Body of pancreas (tissue), 4 donors: ENCODE measurements at regions not wholly inside any gene's neighbourhood (a gene's known extent, or its start where the extent isn't known, plus 50 kb on each side); places are given as distances from the start of the nearest gene placed in this dataset.

Experiments used
- ATAC-seq: fragments of 150-250 bp; one replicate; pipeline ENCODE4 v1.9.1; 2016
- DNase-seq, 4 donors: peaks; one replicate each; pipeline ENCODE4 v3.0.0-alpha.2; 2019
- H3K27ac ChIP-seq, 4 donors: fragments of 200-600 bp; sonication (generic); 1 replicate in 3 of 4; 2 replicates in 1 of 4; pipeline versions ENCODE4 v1.5.1 to v1.6.1; 2016 to 2019; ENCODE audit warnings: mild to moderate bottlenecking in 1 of 4, mixed read lengths in 1 of 4, moderate library complexity in 1 of 4
- H3K27me3 ChIP-seq, 2 donors: fragments of 200-600 bp; sonication (generic); one replicate each; pipeline ENCODE4 v1.6.0; 2016; ENCODE audit warnings: mild to moderate bottlenecking in 1 of 2
- H3K36me3 ChIP-seq, 2 donors: fragments of 200-600 bp; sonication (generic); replicated peaks in 1 of 2; 2 replicates each; pipeline ENCODE4 v1.5.1; 2016; ENCODE audit warnings: low read depth in 2 of 2; ENCODE audit not compliant: insufficient read depth in 1 of 2
- H3K4me1 ChIP-seq: fragments of 200-600 bp; sonication (generic); one replicate; pipeline ENCODE4 v1.6.0; 2016
- H3K4me3 ChIP-seq, 2 donors: fragments of 200-600 bp; sonication (generic); 1 replicate in 1 of 2; 2 replicates in 1 of 2; pipeline ENCODE4 v1.5.1; 2016 to 2019
- H3K9me3 ChIP-seq, 3 donors: fragments of 200-600 bp; sonication (generic); 1 replicate in 2 of 3; 2 replicates in 1 of 3; pipeline ENCODE4 v1.5.1; 2016
- CTCF ChIP-seq, 7 experiments: fragments of 450-650 bp in 4 of 7; fragments of 200-600 bp in 3 of 7; sonication (generic) in 3 of 7; IDR thresholded peaks; one replicate each; pipeline ENCODE4 v1.5.1; 2016 to 2019; ENCODE audit warnings: antibody characterized with exemption in 7 of 7
- POLR2A ChIP-seq, 3 donors: fragments of 450-650 bp; IDR thresholded peaks; one replicate each; pipeline ENCODE4 v1.6.1; 2016; ENCODE audit warnings: antibody characterized with exemption in 3 of 3, mild to moderate bottlenecking in 2 of 3
- WGBS, 2 donors: methylation state at CpG; one replicate each; pipeline ENCODE4 v1.1.5; 2017; 5-methylcytosine and 5-hydroxymethylcytosine counted together
- intact Hi-C: fragments of 100-400 bp; cut with DNase I; formaldehyde crosslinking; loops from one replicate; pipeline ENCODE4 v1.15.1; 2023

GRCh38 chr12:9351136-9351535 lies 142.9 kb upstream of the PZP start:
- intact Hi-C loops: no loop called here
- Histone ChIP-seq H3K9me3 (peaks cover 0 to 13% (median 0%) of the 10 kb centered on the region in 3 donors), H3K27ac (no peak overlapping the region), H3K4me3 (no peak overlapping the region), H3K36me3 (no peaks in the 10 kb centered on the region), H3K4me1 (no peaks in the 10 kb centered on the region), H3K27me3 (no peaks in the 10 kb centered on the region)
- TF ChIP-seq POLR2A (IDR thresholded peaks at IDR 0.05): no peak
- no peak for TF ChIP-seq CTCF (IDR thresholded peaks at IDR 0.05)
- ATAC-seq (no peak), DNase-seq (no peak)
- WGBS, 2 donors: 67 to 71% methylated on average over 2 of the region's 2 CpGs

GRCh38 chr12:9349888-9350885 lies 142.0 kb upstream of the PZP start:
- Histone ChIP-seq H3K36me3 (no peaks in the 10 kb centered on the region), H3K4me3 (no peak overlapping the region), H3K4me1 (no peaks in the 10 kb centered on the region), H3K27ac (no peak overlapping the region), H3K27me3 (no peaks in the 10 kb centered on the region), H3K9me3 (peaks cover 0 to 13% (median 0%) of the 10 kb centered on the region in 3 donors)
- intact Hi-C loops: no loop called here
- 51 to 64% methylated on average over 14 to 16 of the region's 16 CpGs for WGBS, 2 donors
- no peak for ATAC-seq
- TF ChIP-seq POLR2A (IDR thresholded peaks at IDR 0.05) (no peak), CTCF (IDR thresholded peaks at IDR 0.05) (no peak)
- DNase-seq: no peak

GRCh38 chr12:9348906-9349518 lies 140.8 kb upstream of the PZP start:
- no peak for DNase-seq
- no peaks in the 10 kb centered on the region for H3K4me1 ChIP-seq
- TF ChIP-seq POLR2A (IDR thresholded peaks at IDR 0.05) (no peak), CTCF (IDR thresholded peaks at IDR 0.05) (no peak)
- H3K27me3 ChIP-seq: no peaks in the 10 kb centered on the region
- intact Hi-C loops: no loop called here
- peaks cover 0 to 9% (median 0%) of the 10 kb centered on the region in 3 donors for H3K9me3 ChIP-seq
- no peak overlapping the region for H3K4me3 ChIP-seq
- no peaks in the 10 kb centered on the region for H3K36me3 ChIP-seq
- no peak overlapping the region for H3K27ac ChIP-seq
- no peak for ATAC-seq
- WGBS, 2 donors: 85 to 94% methylated on average over 24 to 29 of the region's 29 CpGs

- no peak overlapping the region for H3K27ac ChIP-seq
- H3K4me3 ChIP-seq: no peak overlapping the region
- TF ChIP-seq POLR2A (IDR thresholded peaks at IDR 0.05): no peak
- intact Hi-C loops: no loop called here
- DNase-seq (no peak), ATAC-seq (no peak)
- WGBS, 2 donors: 84 to 87% methylated on average over 5 of the region's 5 CpGs
- H3K27me3 ChIP-seq: no peaks in the 10 kb centered on the region
- H3K4me1 ChIP-seq: no peaks in the 10 kb centered on the region
- no peaks in the 10 kb centered on the region for H3K9me3 ChIP-seq
- no peaks in the 10 kb centered on the region for H3K36me3 ChIP-seq
These were observed 139.3 kb upstream of the PZP start for GRCh38 chr12:9347328-9348127.

GRCh38 chr12:9346866-9347327 lies 138.7 kb upstream of the PZP start:
- TF ChIP-seq POLR2A (IDR thresholded peaks at IDR 0.05) (no peak), CTCF (IDR thresholded peaks at IDR 0.05) (no peak)
- DNase-seq: no peak
- Histone ChIP-seq H3K4me3 (no peak overlapping the region), H3K27me3 (no peaks in the 10 kb centered on the region), H3K27ac (no peak overlapping the region), H3K36me3 (no peaks in the 10 kb centered on the region), H3K4me1 (no peaks in the 10 kb centered on the region), H3K9me3 (no peaks in the 10 kb centered on the region)
- intact Hi-C loops: no loop called here
- WGBS, 2 donors: 79% methylated on average over 5 of the region's 5 CpGs; no CpG with 5 or more reads in 1 of the 2 donors
- ATAC-seq: no peak
